RWPE1 (cell line): ENCODE measurements at regions not wholly inside any gene's neighbourhood (a gene's known extent, or its start where the extent isn't known, plus 50 kb on each side); places are given as distances from the start of the nearest gene placed in this dataset.

Experiments
- CTCF ChIA-PET: fragments of 350-600 bp; sonication (Branson Sonifier 250); formaldehyde crosslinking; extraction: SDS; loops from one replicate; lab custom pipeline; 2021; lab: Yijun Ruan, JAX
- POLR2A ChIA-PET: fragments of 400-600 bp; formaldehyde crosslinking; extraction: SDS; loops from one replicate; lab custom pipeline; 2020; ENCODE audit warnings: antibody characterized with exemption; ENCODE audit not compliant: low non-redundant PET; lab: Yijun Ruan, JAX
- DNase-seq: peaks from one replicate; pipeline ENCODE4 v3.0.0; 2012; ENCODE audit warnings: low spot score
- H3K27ac ChIP-seq: fragments of 450-650 bp; 2 replicates; pipeline ENCODE4 v1.5.1; 2017
- TF ChIP-seq, protein P1 (sequence below): fragments of 450-650 bp; conservative IDR thresholded peaks from 2 replicates; pipeline ENCODE4 v1.5.1; 2017; ENCODE audit warnings: low read depth, mild to moderate bottlenecking

DNA sequence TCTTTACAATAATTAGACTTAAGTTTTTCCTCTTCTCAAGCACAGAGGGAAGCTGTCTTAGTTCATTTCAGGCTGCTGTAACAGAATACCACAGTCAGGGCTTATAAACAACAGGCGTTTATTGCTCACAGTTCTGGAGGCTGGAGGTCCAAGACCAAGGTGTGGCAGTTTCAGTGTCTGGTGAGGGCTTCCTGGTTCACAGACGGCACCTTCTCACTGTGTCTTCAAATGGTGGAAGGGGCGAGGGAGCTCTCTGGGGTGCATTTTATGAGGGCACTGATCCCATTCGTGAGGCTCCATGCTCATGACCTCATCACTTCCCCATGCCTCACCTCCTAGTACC, 115.7 kb upstream of the MXRA5 start:
- CTCF ChIA-PET: no interaction called here
- POLR2A ChIA-PET: no interaction called here
- no peak overlapping the region for H3K27ac ChIP-seq
- DNase-seq: no peak
- TF ChIP-seq, protein P1, sequence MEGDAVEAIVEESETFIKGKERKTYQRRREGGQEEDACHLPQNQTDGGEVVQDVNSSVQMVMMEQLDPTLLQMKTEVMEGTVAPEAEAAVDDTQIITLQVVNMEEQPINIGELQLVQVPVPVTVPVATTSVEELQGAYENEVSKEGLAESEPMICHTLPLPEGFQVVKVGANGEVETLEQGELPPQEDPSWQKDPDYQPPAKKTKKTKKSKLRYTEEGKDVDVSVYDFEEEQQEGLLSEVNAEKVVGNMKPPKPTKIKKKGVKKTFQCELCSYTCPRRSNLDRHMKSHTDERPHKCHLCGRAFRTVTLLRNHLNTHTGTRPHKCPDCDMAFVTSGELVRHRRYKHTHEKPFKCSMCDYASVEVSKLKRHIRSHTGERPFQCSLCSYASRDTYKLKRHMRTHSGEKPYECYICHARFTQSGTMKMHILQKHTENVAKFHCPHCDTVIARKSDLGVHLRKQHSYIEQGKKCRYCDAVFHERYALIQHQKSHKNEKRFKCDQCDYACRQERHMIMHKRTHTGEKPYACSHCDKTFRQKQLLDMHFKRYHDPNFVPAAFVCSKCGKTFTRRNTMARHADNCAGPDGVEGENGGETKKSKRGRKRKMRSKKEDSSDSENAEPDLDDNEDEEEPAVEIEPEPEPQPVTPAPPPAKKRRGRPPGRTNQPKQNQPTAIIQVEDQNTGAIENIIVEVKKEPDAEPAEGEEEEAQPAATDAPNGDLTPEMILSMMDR: no peak

DNA sequence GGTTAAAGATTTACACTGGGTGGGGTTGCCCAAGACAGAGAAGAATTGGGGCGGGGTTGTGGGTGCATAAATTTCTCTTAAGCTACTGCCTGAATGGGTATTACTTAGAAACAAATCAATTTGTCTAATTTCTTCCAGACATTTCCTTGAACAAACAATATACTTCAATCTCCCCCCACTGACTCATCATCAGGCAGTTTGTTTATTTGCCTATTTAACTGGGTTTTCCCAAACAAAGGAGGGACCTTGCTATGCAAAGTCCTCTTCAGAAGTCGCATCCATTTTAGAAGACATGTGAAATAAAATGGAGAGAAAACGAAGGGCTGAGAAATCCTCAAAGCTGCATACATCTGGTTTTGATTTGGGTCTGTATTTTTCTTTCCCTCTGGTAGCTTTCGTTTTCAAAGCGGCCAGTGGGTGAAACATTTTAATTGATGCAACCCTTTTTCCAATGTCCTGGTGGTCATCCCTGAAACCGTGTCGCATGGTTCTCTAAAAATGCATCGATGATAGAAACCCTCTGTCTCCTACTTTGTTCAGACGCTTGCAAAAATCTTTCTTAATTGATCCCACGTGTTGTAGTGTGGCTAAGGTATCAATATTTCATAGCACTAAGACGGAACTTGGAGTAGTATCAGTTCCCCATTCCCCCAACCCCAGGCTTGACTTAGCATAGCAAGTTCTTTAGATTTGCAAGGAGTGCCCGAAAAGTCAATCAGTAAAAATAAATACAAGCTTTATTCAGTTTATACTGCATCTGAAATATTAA, 115.1 kb upstream of the MXRA5 start:
- TF ChIP-seq, protein P1: no peak
- ChIA-PET CTCF (no interaction called here), POLR2A (no interaction called here)
- DNase-seq: no peak
- H3K27ac ChIP-seq: no peak overlapping the region

DNA sequence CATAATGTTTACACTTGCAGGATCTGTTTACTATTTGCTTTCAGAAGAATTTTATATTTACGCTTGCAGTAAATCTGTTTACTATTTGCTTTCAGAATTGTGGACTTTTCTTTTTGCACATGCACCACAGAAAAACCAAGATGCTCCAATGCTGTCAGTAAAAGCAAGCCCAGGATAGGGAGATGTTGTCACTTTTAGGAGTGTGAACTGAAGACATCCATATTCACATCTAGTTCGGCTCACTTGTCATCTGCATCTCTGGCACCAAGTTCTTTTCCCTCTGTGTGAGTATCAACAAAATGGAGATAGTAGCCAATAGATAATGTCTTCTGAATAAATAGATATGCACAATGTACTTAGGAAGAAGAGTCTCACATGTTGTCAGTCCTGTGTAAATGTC, 109.3 kb upstream of the MXRA5 start:
- TF ChIP-seq, protein P1: no peak
- ChIA-PET CTCF (no interaction called here), POLR2A (no interaction called here)
- no peak overlapping the region for H3K27ac ChIP-seq
- no peak for DNase-seq

DNA sequence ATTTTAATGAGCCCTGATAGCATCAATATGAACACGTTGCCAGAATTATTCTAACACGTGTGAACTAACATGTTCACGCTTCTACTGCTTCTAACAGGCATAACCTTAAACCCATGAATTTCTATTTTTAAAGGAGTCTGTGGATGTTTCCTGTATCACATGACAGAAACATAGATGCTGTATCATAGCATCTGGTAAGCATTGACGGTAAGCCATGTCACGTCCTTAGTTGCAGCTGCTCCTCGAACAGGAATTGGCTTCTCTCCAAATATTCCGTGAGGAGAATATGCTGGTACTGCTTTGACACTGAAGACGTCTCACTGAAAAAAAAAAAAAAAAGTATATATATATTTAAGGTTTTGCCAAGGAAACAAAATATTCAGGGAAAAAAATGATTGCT, 105.1 kb upstream of the MXRA5 start:
- ChIA-PET CTCF (no interaction called here), POLR2A (no interaction called here)
- no peak for DNase-seq

DNA sequence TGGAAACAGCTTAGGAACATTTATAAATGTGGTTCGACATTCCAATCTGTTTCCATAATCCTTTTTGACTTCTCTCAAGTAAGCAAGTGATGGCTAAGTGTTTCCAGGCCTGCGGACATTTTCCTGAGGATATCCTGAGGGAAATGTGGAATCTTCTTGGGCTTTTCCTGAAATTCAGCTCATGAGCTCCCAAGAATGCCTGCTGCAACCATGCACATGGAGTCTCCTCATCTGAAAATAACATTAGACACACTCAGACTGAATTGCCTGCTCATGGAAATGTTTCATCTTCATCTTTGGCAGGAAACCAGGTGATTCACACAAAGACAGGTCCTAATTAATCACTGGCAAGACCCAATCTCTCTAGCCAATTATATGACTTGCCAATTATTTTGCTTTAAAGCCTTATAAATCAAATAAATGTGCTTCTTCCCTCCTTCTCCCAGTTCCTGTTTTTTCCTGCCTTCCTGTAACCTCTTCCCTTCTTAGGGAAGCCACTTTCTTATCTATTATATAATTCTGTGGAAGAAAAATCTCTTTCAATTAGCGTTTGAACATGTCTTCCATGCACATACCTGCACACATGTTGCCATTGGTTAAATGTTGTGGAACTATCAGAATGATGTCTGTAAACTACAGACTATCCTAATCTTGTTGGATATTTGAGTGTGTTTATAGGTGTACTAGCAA, 104.6 kb upstream of the MXRA5 start:
- POLR2A ChIA-PET: no interaction called here
- TF ChIP-seq, protein P1: no peak
- peak; percentile 3 for DNase-seq
- no peak overlapping the region for H3K27ac ChIP-seq
- CTCF ChIA-PET: no interaction called here

More for the DNA sequence above, 105.1 kb upstream of the MXRA5 start:
- H3K27ac ChIP-seq: no peak overlapping the region
- TF ChIP-seq, protein P1: no peak

DNA sequence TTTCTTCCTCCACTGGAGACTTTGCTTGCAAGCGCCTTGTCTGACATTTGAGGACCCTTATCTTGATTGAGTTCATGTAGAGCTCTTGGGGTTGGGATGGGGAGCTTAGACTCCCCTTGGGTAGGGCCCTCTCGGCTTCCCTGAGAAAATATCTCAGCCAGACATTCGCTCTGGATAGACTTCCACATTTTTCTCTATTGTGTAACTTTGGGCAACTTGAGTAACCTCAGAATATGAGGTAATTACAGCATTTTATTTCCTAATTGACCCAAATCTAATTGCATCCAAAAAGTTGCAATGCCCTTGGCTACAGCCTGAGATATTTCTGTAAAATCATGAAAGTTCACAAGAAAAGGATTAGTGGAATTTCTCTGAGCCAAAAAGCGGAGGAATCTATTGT, 102.8 kb upstream of the MXRA5 start:
- TF ChIP-seq, protein P1: no peak
- no peak overlapping the region for H3K27ac ChIP-seq
- DNase-seq: no peak
- POLR2A ChIA-PET: no interaction called here
- CTCF ChIA-PET: interaction anchor here (0.6 kb wide), 1 partner anchor 26 kb away, joined by 4 read pairs; no protein-coding TSS in a partner anchor
